ENCODE measurements at regions not wholly inside any gene's neighbourhood (a gene's known extent, or its start where the extent isn't known, plus 50 kb on each side); places are given as distances from the start of the nearest gene placed in this dataset.

DNA sequence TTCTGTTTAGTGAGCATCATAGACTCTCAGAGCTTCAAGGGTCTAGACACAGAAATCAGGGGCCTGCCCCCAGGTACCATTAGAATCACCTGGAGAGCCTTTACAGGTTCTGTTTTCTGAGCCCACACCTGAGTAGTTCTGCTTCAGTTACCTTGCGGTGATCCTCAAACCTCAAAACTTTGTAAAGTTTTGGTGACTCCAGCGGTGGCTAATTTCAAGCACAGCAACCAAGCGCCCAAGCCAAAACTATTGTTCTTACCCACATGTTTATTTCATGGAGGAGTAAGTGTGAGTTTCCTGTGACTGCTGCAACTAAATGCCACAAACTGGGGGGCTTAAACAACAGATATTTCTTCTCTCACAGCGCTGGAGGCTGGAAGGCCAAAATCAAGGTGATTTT lies 108.9 kb downstream of the FOXD1 start:
- H3K27ac Mint-ChIP-seq, result no peak overlapping the region
- no peak overlapping the region for H3K4me3 Mint-ChIP-seq

DNA sequence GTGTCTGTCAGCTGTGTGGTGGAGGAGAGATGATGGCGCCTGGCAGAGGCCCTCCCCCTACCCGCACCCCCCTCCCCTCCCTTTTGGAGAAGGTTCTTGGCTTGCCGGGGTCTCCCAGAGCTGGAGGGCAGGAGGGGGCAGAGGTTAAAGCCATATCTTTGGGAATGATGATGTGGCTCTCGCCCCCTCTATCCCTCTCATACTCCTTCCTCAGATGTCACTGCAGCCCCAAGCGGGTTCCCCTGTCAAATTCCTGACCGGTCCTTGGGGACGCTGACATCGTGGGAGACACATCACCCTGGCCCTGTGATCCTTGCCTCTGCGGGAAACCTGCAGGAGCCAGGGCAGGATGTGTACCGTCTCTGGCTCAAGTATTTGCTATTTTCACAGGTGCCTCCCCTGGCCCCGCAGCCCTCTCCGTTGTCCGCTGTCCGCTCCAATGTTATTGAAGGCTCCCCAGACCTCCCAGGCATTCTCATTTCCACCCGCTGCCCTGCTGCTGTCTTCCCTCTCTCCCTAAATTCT lies 109.5 kb downstream of the FOXD1 start:
- Mint-ChIP-seq H3K4me3 (no peak overlapping the region), H3K27me3 (peaks cover 43 to 46% of the 10 kb centered on the region in 2 donors), H3K4me1 (no peaks in the 10 kb centered on the region), H3K36me3 (no peaks in the 10 kb centered on the region), H3K27ac (no peak overlapping the region), H3K9me3 (no peaks in the 10 kb centered on the region)
- DNase-seq (no peak), ATAC-seq (replicated peaks) (no peak)

More for the DNA sequence above, 108.9 kb downstream of the FOXD1 start:
- DNase-seq (no peak), ATAC-seq (replicated peaks) (no peak)
- H3K9me3 Mint-ChIP-seq, result no peaks in the 10 kb centered on the region
- H3K4me1 Mint-ChIP-seq, result no peaks in the 10 kb centered on the region
- H3K27me3 Mint-ChIP-seq, result peaks cover 39 to 46% of the 10 kb centered on the region in 2 donors
- H3K36me3 Mint-ChIP-seq, result no peaks in the 10 kb centered on the region

DNA sequence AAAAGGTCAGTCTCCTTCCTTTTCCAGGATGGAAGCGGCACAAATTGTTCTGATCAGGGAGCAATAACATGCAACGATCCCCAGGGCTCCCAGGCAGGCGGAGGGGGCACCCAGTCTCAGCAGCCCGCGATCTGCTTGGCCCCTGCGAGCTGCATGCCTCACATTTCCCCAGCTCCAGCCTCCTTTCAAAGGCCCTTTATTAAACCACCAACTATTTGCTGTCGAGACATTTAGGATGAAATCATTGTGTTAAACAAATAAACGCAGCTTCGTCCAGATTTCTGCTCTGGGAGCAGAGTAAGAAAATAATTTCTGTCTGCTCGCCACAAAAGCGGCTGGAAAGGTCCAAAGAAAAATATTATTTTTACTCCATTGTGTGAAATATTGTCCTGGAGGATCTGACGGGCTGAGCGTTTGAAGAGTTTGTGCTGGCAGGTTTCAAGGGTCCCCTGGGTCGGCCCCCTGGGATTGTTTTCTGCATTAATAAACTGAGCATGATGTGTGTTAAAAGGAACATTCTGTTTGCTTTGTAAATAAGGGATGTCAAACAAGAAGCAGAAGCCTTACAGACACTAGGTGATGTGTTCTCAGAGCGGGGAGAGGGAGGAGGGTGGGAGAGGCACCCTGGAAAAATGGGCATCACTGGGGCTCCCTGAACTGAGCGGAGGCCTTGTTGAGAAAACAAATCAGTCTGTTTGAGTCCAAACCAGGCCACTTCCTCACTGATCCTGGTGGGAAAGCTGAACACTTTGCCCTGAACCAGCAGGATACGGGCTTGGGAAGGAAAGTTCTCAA lies 110.1 kb downstream of the FOXD1 start:
- Mint-ChIP-seq H3K27ac (no peak overlapping the region), H3K36me3 (no peaks in the 10 kb centered on the region), H3K4me1 (no peaks in the 10 kb centered on the region), H3K9me3 (no peaks in the 10 kb centered on the region), H3K27me3 (peaks cover 44 to 45% of the 10 kb centered on the region in 2 donors), H3K4me3 (no peak overlapping the region)
- DNase-seq, result no peak
- ATAC-seq (replicated peaks), result no peak

DNA sequence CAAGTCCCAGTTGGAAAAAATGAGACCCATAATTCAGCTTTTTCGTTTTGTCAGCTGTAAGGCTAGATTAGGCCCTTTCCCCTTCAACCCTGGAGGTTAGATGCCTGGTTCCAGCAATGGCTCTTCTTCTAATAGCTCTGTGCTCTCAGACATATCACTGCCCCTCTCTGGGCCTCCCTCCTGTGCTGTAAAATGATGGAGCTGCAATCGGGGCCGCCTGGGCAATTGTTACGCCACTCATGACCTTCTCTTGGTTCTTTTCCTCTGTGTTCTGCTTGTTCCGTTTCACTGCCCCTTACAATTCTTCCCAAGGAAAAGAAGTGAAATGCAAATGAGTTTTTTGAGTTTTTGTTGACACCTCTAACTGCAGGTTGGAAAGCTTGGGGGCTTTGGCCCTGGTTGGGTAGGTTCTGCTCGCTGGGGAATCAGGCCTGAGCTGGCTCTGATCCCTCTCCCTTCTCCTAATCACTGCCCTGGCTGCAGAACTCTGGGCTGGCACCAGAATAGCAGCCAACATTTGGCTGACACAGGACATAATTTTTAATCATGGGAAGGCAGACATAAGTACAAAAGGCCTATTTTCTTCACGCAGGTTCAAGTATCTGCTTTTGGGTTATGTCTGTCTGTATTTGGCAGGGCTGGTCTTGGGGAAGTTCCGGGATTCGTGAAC lies 110.9 kb downstream of the FOXD1 start:
- no peak for DNase-seq
- H3K27me3 Mint-ChIP-seq, result peaks cover 39 to 49% of the 10 kb centered on the region in 2 donors
- no peaks in the 10 kb centered on the region for H3K36me3 Mint-ChIP-seq
- no peak for ATAC-seq (replicated peaks)
- peaks cover 0 to under 1% of the 10 kb centered on the region in 2 donors for H3K9me3 Mint-ChIP-seq
- no peaks in the 10 kb centered on the region for H3K4me1 Mint-ChIP-seq
- H3K27ac Mint-ChIP-seq, result no peak overlapping the region
- H3K4me3 Mint-ChIP-seq, result no peak overlapping the region

DNA sequence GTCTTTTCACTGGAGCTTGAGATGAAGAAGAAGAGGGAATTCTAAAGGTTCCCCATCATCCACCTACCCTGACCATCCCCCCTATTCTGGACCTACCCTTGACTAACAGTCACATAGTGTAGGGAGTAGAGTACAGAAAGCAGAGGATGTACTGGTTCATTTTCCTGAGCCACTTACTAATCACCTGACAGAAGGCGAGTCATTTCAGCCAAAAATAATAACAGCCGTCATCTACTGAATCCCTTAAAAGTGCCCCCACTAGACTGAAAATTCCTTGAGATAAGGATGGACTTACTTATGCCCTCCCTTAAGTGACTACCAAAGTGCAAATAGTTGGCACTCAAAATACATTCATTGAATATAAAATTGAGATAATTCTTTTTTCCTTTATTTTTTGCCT lies 112.2 kb downstream of the FOXD1 start:
- H3K4me3 Mint-ChIP-seq, result no peak overlapping the region
- peaks cover 5 to 9% of the 10 kb centered on the region in 2 donors for H3K9me3 Mint-ChIP-seq
- DNase-seq (no peak), ATAC-seq (replicated peaks) (no peak)
- H3K27ac Mint-ChIP-seq, result no peak overlapping the region
- peaks cover 34 to 60% of the 10 kb centered on the region in 2 donors for H3K27me3 Mint-ChIP-seq
- H3K4me1 Mint-ChIP-seq, result no peaks in the 10 kb centered on the region
- H3K36me3 Mint-ChIP-seq, result no peaks in the 10 kb centered on the region

DNA sequence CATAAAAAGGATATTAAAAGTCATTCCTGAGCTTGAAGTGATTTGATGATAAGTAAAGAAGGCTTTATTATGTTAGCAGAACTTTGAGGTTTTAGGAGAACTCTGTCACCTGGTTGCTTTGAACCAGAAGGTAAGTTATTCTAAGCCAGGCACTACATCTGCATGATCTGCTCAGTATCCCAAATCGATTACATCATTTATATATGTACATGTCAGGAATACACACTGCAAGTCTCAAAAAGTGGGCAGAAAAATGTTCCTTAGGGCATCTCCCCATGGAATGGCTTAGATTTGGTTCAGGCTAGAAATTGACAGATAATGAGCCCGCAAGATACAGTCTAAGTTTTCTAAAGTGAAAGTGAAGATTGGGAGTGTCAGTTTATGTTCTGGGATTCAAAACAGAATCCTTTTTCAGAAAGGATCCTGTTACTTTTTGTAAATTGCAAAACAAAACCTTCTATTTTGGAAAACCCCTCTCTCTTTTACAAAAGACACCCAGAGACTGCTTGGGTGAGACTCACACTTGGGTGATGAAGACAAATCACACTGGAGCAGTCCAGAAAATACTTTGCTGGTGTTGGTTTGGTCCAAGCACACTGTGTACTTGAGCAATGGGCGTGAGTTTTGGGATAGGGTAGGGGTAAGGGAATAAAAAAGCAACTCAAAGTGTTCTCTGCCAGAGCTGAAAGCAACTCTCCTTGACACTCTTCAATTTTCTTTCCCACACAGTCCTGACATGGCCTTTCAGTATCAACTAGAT lies 114.5 kb downstream of the FOXD1 start:
- Mint-ChIP-seq H3K36me3 (no peaks in the 10 kb centered on the region), H3K4me3 (no peak overlapping the region), H3K27ac (no peak overlapping the region), H3K27me3 (peaks cover 23 to 50% of the 10 kb centered on the region in 2 donors), H3K9me3 (peaks cover 10 to 20% of the 10 kb centered on the region in 2 donors), H3K4me1 (no peaks in the 10 kb centered on the region)
- no peak for ATAC-seq (replicated peaks)
- DNase-seq, result no peak

DNA sequence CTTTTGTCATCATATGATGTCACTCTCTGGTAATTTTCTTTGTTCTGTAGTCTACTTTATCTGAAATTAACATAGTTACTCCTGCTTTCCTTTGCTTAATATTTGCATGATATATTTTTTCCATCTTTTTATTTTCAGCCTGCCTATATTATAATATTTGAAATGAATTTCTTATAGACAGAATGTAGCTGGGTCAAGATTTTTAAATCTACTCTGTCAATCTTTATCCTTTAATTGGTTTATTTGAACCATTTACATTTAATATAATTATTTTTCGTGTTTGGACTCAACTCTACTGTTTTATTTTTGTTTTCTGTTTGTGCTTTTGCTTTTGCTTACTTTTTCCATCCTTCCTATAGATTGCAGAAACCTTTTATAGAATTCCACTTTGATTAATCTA lies 118.0 kb downstream of the FOXD1 start:
- peaks cover 9 to 42% of the 10 kb centered on the region in 2 donors for H3K27me3 Mint-ChIP-seq
- DNase-seq (no peak), ATAC-seq (replicated peaks) (no peak)
- H3K4me1 Mint-ChIP-seq, result no peaks in the 10 kb centered on the region
- H3K36me3 Mint-ChIP-seq, result no peaks in the 10 kb centered on the region
- no peak overlapping the region for H3K27ac Mint-ChIP-seq
- peaks cover 12 to 22% of the 10 kb centered on the region in 2 donors for H3K9me3 Mint-ChIP-seq
- H3K4me3 Mint-ChIP-seq, result no peak overlapping the region

DNA sequence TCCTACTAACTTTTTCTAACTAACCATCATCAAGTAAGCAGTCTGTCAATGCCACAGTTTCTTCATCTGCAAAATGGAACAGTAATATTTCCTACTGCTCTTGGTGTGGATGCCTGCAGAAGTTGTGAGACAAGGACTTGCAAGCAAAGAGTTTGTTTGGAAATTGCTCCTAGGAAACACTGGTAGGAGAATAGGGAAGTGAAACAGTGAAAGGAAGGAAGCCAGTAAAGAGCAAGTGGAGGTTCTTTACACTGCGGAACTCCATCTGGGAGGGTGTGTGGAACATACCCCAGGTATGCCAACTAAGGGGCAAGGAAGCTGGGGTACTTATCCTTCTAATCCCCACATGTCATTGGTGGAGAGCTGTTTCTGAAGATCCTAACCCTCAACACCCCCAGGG lies 119.9 kb downstream of the FOXD1 start:
- ATAC-seq (replicated peaks), result no peak
- peaks cover 12 to 22% of the 10 kb centered on the region in 2 donors for H3K9me3 Mint-ChIP-seq
- no peaks in the 10 kb centered on the region for H3K36me3 Mint-ChIP-seq
- H3K27me3 Mint-ChIP-seq, result peaks cover 6 to 33% of the 10 kb centered on the region in 2 donors
- no peak overlapping the region for H3K4me3 Mint-ChIP-seq
- H3K4me1 Mint-ChIP-seq, result no peaks in the 10 kb centered on the region
- DNase-seq, result no peak
- H3K27ac Mint-ChIP-seq, result no peak overlapping the region

DNA sequence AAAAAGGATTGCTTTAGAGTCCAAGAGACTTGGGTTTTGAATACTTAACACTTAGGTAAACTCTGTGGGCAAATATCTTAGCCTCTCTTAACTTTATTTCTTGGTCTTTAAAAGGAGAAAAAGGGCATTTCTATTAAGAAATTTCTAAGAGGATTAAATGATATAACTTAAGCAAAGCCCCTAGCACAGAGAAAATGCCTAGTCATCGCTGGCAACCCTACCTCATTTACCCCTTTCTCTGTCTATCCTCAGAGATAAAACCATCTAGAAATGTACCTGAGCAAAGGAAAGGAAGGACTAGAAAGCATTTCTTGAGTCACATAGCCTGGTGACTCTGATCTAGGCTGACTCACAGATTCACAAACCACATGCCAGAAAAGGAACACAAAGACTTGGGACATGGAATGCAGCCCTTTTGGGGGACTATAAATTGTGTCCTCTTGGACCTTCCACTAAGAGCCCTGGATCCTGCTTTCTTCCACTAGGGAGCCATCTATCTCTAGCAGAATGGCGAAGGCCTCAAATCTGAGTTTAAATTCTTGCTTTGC lies 120.6 kb downstream of the FOXD1 start:
- H3K27me3 Mint-ChIP-seq, result peaks cover 10 to 29% of the 10 kb centered on the region in 2 donors
- H3K27ac Mint-ChIP-seq, result no peak overlapping the region
- no peaks in the 10 kb centered on the region for H3K4me1 Mint-ChIP-seq
- ATAC-seq (replicated peaks) (no peak), DNase-seq (no peak)
- peaks cover 12 to 22% of the 10 kb centered on the region in 2 donors for H3K9me3 Mint-ChIP-seq
- H3K36me3 Mint-ChIP-seq, result no peaks in the 10 kb centered on the region
- H3K4me3 Mint-ChIP-seq, result no peak overlapping the region

DNA sequence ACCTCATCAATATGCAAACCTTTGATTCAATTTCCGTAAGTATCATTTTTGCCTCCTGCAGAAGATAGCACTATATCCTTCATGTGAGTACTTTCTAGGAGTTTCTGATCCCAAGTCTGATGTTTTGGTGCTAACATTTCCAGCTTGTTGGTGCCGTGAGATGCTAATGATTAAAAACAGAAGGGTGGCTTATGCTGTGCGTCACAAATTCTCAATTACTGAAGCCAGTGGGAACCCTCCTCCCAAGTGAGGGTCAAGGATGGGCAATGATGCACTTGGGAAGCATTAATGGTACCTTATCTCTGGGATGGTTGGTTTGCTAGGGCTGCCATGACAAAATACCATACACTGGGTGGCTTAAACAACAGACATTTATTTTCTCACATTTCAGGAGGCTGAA lies 123.0 kb downstream of the FOXD1 start:
- Mint-ChIP-seq H3K4me1 (no peaks in the 10 kb centered on the region), H3K9me3 (peaks cover 4 to 10% of the 10 kb centered on the region in 2 donors), H3K4me3 (no peak overlapping the region), H3K36me3 (no peaks in the 10 kb centered on the region), H3K27ac (no peak overlapping the region), H3K27me3 (peaks cover 14 to 29% of the 10 kb centered on the region in 2 donors)
- ATAC-seq (replicated peaks) (no peak), DNase-seq (no peak)

DNA sequence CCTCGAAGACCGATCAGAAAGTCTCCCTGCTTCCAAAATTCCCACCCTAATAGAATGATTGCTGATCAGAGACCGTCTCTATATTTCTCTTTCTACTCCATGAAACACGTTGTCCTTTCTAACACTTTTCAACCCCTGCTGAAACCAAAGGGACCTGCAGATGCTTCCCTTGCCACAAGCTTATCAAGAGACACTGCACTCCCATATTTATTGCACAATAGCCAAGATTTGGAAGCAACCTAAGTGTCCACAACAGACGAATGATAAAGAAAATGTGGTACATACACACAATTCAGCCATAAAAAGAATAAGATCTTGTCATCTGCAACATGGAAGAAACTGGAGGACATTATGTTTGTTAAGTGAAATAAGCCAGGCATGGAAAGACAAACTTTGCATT lies 125.1 kb downstream of the FOXD1 start:
- H3K27me3 Mint-ChIP-seq, result peaks cover 12 to 30% of the 10 kb centered on the region in 2 donors
- no peak for DNase-seq
- H3K4me1 Mint-ChIP-seq, result no peaks in the 10 kb centered on the region
- no peak overlapping the region for H3K4me3 Mint-ChIP-seq
- H3K27ac Mint-ChIP-seq, result no peak overlapping the region
- H3K9me3 Mint-ChIP-seq, result peaks cover 0 to 2% of the 10 kb centered on the region in 2 donors
- ATAC-seq (replicated peaks), result no peak
- H3K36me3 Mint-ChIP-seq, result no peaks in the 10 kb centered on the region

DNA sequence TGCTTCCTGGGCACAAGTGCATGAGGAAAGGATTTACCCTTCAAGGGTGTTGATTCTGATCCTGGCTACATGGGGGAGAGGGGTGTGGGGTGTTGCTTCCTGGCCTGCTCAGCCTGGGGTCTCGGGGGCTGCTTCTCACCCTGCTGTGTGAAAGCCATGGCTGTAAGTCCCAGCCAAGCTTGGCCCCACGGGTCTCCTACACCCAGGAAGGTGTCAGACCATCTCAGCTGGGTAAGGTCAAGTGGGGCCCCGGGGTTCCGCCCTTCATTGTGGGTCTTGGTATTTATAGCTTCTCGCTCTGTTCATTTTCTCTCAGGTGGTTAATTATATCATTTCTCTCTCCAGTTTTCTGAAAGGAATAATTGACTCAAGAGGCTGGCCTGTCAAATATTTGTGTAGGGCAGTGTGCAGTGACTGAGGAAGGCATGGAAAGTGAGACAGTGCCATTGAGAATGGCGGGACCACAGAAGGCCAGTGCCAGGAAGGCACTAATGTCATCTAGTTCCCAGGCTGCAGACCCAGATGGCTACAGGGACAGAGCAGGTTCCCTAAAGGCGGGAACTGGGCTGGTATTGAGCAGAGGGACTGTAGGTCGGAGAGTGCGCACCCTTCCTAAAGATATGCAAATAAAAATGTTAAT lies 126.0 kb downstream of the FOXD1 start:
- no peak overlapping the region for H3K27ac Mint-ChIP-seq
- H3K4me1 Mint-ChIP-seq, result no peaks in the 10 kb centered on the region
- H3K36me3 Mint-ChIP-seq, result no peaks in the 10 kb centered on the region
- peaks cover 0 to 2% of the 10 kb centered on the region in 2 donors for H3K9me3 Mint-ChIP-seq
- DNase-seq (no peak), ATAC-seq (replicated peaks) (no peak)
- peaks cover 12 to 30% of the 10 kb centered on the region in 2 donors for H3K27me3 Mint-ChIP-seq
- H3K4me3 Mint-ChIP-seq, result no peak overlapping the region

DNA sequence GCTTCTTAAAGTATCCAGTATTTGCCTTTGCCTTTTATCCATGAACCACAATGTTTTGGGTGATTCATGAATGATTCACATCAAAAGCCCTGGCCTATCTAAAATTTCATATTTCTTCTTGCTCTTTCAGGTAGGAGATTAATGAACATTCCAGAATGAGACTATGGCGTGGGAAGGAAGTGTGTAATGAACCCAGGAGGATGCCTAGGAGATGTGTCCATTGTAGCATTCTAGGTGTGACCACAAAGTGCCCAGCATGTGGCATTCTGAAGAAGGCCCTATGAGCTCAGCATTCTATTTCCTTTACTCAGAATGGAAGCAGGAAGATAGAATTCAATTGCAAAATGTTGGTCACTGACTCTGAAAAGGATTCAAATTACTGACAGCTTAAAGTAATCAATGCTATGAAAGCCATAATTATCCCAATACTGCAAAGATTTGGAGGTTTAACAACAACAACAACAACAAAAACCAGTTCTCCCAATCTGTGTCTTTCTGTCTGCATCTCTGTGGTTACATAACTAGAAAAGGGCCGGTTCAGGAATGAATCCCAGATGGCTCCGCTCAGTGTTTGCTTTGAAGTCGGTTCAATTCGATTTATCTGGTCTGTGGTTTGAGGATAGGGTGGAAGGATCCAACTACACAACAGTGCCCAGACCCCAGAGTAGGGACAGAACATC lies 126.7 kb downstream of the FOXD1 start:
- Mint-ChIP-seq H3K27me3 (peaks cover 12 to 30% of the 10 kb centered on the region in 2 donors), H3K4me3 (no peak overlapping the region), H3K36me3 (no peaks in the 10 kb centered on the region), H3K9me3 (peaks cover 0 to 2% of the 10 kb centered on the region in 2 donors), H3K4me1 (no peaks in the 10 kb centered on the region), H3K27ac (no peak overlapping the region)
- no peak for ATAC-seq (replicated peaks)
- no peak for DNase-seq
